A549 (cell line): ENCODE measurements at regions not wholly inside any gene's neighbourhood (a gene's known extent, or its start where the extent isn't known, plus 50 kb on each side); places are given as distances from the start of the nearest gene placed in this dataset.

ENCODE experiments used
- ATAC-seq, 2 experiments: fragments of 200-7000 bp in 1 of 2; fragments of >200 bp in 1 of 2; cut with Nextera tagmentation in 1 of 2; cut with Tn5 transposase in 1 of 2; 3 replicates each; pipeline versions ENCODE4 v1.8.0 to v1.9.1; 2018 to 2020; ENCODE audit warnings: mild to moderate bottlenecking in 1 of 2, moderate library complexity in 1 of 2
- CTCF ChIA-PET: fragments of 300-600 bp; sonication (Branson Sonifier 250); formaldehyde crosslinking; extraction: SDS; loops from one replicate; lab custom pipeline; 2021; ENCODE audit warnings: antibody characterized with exemption, inconsistent platforms; lab: Yijun Ruan, JAX
- POLR2A ChIA-PET: fragments of 350-600 bp; formaldehyde crosslinking; extraction: SDS; loops from one replicate; lab custom pipeline; 2021; ENCODE audit warnings: antibody characterized with exemption, inconsistent platforms; lab: Yijun Ruan, JAX
- DNase-seq, 2 experiments: peaks; one replicate each; pipeline versions ENCODE4 v3.0.0 to v3.0.0-alpha.2; 2011 to 2016; ENCODE audit warnings: low read depth in 1 of 2, low spot score in 1 of 2
- FAIRE-seq: peaks from 2 replicates; lab custom pipeline; 2011; peaks lifted over from hg19 to GRCh38; lab: Jason Lieb, UNC
- H3K27ac ChIP-seq, 2 experiments: fragments of >200 bp; sonication (Bioruptor Twin); formaldehyde crosslinking; 3 replicates each; pipeline ENCODE4 v1.5.1; 2016 to 2017
- H3K4me1 ChIP-seq: fragments of >200 bp; sonication (Bioruptor Twin); formaldehyde crosslinking; 3 replicates; pipeline ENCODE4 v1.6.1; 2016
- H3K4me2 ChIP-seq: fragments of >200 bp; sonication (Bioruptor Twin); formaldehyde crosslinking; 3 replicates; pipeline ENCODE4 v1.6.1; 2016
- H3K4me3 ChIP-seq: fragments of >200 bp; sonication (Bioruptor Twin); formaldehyde crosslinking; 3 replicates; pipeline ENCODE4 v1.5.1; 2016
- H3K9me3 ChIP-seq: fragments of >200 bp; sonication (Bioruptor Twin); formaldehyde crosslinking; 3 replicates; pipeline ENCODE4 v1.6.1; 2016
- BHLHE40 ChIP-seq: IDR thresholded peaks from 2 replicates; pipeline ENCODE4 v1.6.1; 2012; ENCODE audit warnings: low read depth, low read length, inconsistent platforms
- CBX2 ChIP-seq: fragments of 200-600 bp; sonication (generic); IDR thresholded peaks from 2 replicates; pipeline ENCODE4 v1.6.1; 2016; ENCODE audit warnings: low read depth, mild to moderate bottlenecking, borderline replicate concordance
- CEBPB ChIP-seq, 2 experiments: fragments of >200 bp in 1 of 2; sonication (Bioruptor Twin) in 1 of 2; formaldehyde crosslinking in 1 of 2; IDR thresholded peaks; 2 replicates each; pipeline ENCODE4 v1.6.1; 2012 to 2016
- CHD4 ChIP-seq: fragments of 200-600 bp; sonication (generic); IDR thresholded peaks from 2 replicates; pipeline ENCODE4 v1.6.1; 2016; ENCODE audit warnings: antibody characterized with exemption, mild to moderate bottlenecking, borderline replicate concordance
- CTCF ChIP-seq: fragments of >200 bp; sonication (Bioruptor Twin); formaldehyde crosslinking; IDR thresholded peaks from 3 replicates; pipeline ENCODE4 v1.5.1; 2016
- EP300 ChIP-seq, 2 experiments: fragments of >200 bp; sonication (Bioruptor Twin); formaldehyde crosslinking; IDR thresholded peaks; 2 replicates in 1 of 2; 3 replicates in 1 of 2; pipeline ENCODE4 v1.6.1; 2016 to 2017
- FOSB ChIP-seq: fragments of 250-450 bp; sonication (Bioruptor Pico); IDR thresholded peaks from 2 replicates; pipeline ENCODE4 v1.5.0; 2020; ENCODE audit warnings: mild to moderate bottlenecking, moderate library complexity
- GATA3 ChIP-seq: IDR thresholded peaks from 2 replicates; pipeline ENCODE4 v1.6.1; 2012; ENCODE audit warnings: borderline replicate concordance
- HOXA7 ChIP-seq: fragments of 250-450 bp; sonication (Bioruptor Pico); IDR thresholded peaks from 2 replicates; pipeline ENCODE4 v1.5.0; 2020; ENCODE audit warnings: mild to moderate bottlenecking, moderate library complexity
- HOXB5 ChIP-seq: fragments of 250-450 bp; sonication (Bioruptor Pico); IDR thresholded peaks from 2 replicates; pipeline ENCODE4 v1.5.0; 2020; ENCODE audit warnings: mild to moderate bottlenecking, moderate library complexity
- JUNB ChIP-seq: fragments of >200 bp; sonication (Bioruptor Twin); formaldehyde crosslinking; IDR thresholded peaks from 2 replicates; pipeline ENCODE4 v1.6.1; 2016
- MYC ChIP-seq: IDR thresholded peaks from 2 replicates; pipeline ENCODE4 v1.6.1; 2012; ENCODE audit warnings: mild to moderate bottlenecking, inconsistent platforms, low read length, improper control_type of control experiment, borderline replicate concordance
- NPAS2 ChIP-seq: fragments of 250-450 bp; sonication (Bioruptor Pico); IDR thresholded peaks from 2 replicates; pipeline ENCODE4 v1.8.0; 2022; ENCODE audit warnings: mild to moderate bottlenecking, moderate library complexity, borderline replicate concordance
- NR3C1 ChIP-seq: fragments of >200 bp; sonication (Bioruptor Twin); formaldehyde crosslinking; IDR thresholded peaks from 3 replicates; pipeline ENCODE4 v1.6.1; 2017
- PHF8 ChIP-seq: fragments of 200-600 bp; sonication (generic); IDR thresholded peaks from 2 replicates; pipeline ENCODE4 v1.6.1; 2016; ENCODE audit warnings: low read depth, mild to moderate bottlenecking, antibody characterized with exemption, moderate library complexity, borderline replicate concordance
- POLR2A ChIP-seq: IDR thresholded peaks from 2 replicates; pipeline ENCODE4 v1.6.1; 2012; ENCODE audit warnings: mild to moderate bottlenecking, low read length
- RARB ChIP-seq: fragments of 250-450 bp; sonication (Bioruptor Pico); IDR thresholded peaks from 2 replicates; pipeline ENCODE4 v1.8.0; 2021; ENCODE audit warnings: mild to moderate bottlenecking, moderate library complexity
- RCOR1 ChIP-seq: fragments of 150-350 bp; IDR thresholded peaks from 2 replicates; pipeline ENCODE4 v1.6.1; 2014; ENCODE audit warnings: antibody characterized with exemption, low read length, low read depth
- TFCP2L1 ChIP-seq: fragments of 250-450 bp; sonication (Bioruptor Pico); IDR thresholded peaks from 2 replicates; pipeline ENCODE4 v1.5.0; 2021; ENCODE audit warnings: mild to moderate bottlenecking
- ZC3H11A ChIP-seq: fragments of 450-650 bp; IDR thresholded peaks from 2 replicates; pipeline ENCODE4 v1.6.1; 2014; ENCODE audit warnings: antibody characterized with exemption, mild to moderate bottlenecking
- ZNF302 ChIP-seq: fragments of 250-450 bp; sonication (Bioruptor Pico); IDR thresholded peaks from 2 replicates; pipeline ENCODE4 v1.9.0; 2021; ENCODE audit warnings: inconsistent platforms, mild to moderate bottlenecking, moderate library complexity
- WGBS: methylation state at CpG from one replicate; pipeline ENCODE4 v1.1.6; 2017; ENCODE audit errors: missing lambda C conversion rate; 5-methylcytosine and 5-hydroxymethylcytosine counted together
- TF ChIP-seq, protein P1 (sequence below): fragments of >200 bp; sonication (Bioruptor Twin); formaldehyde crosslinking; IDR thresholded peaks from 2 replicates; pipeline ENCODE4 v1.6.1; 2016
- TF ChIP-seq, protein P2 (sequence below): fragments of 200-600 bp; sonication (generic); IDR thresholded peaks from 2 replicates; pipeline ENCODE4 v1.6.1; 2016; ENCODE audit warnings: antibody characterized with exemption, mild to moderate bottlenecking, moderate library complexity
- TF ChIP-seq, protein P3 (sequence below): fragments of 450-650 bp; IDR thresholded peaks from 2 replicates; pipeline ENCODE4 v1.6.1; 2014; ENCODE audit warnings: antibody characterized with exemption

GRCh38 chr7:32194537-32194936 is 124.3 kb upstream of the PDE1C start:
- DNase-seq: no peak
- CTCF ChIA-PET: no interaction called here
- POLR2A ChIA-PET: no interaction called here
- H3K9me3 ChIP-seq: peaks cover 10% of the 10 kb centered on the region; the same call in 2 of the 3 replicates
- ATAC-seq: no peak
- H3K4me3 ChIP-seq: no peak overlapping the region
- H3K4me2 ChIP-seq: no peak overlapping the region
- no peak overlapping the region for H3K27ac ChIP-seq
- no peak for TF ChIP-seq ZNF302
- no peak for TF ChIP-seq CBX2
- no peak for TF ChIP-seq CTCF
- no peak for TF ChIP-seq RARB
- H3K4me1 ChIP-seq: no peaks in the 10 kb centered on the region
- no peak for FAIRE-seq

DNA sequence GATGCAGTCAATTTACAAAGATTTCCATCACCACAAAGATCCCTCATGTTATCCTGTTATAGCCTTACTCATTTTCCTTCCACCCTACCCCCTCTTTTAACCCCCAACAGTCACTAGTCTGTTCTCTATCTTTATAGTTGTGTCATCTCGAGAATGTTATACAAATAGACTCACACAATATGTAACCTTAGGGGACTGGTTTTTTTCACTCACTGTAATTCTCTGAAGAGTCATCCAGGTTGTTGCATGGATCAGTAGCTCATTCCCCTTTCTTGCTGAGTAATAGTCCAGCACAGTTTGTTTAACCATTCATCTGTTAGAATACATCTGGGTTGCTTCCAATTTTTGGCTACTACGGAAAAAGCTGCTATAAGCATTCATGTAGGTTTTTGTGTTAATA is 121.1 kb upstream of the PDE1C start:
- TF ChIP-seq CEBPB (IDR thresholded peaks at IDR 0.05): no peak
- TF ChIP-seq POLR2A: no peak
- TF ChIP-seq EP300 (IDR thresholded peaks at IDR 0.05): no peak
- TF ChIP-seq CTCF: no peak
- TF ChIP-seq PHF8: no peak
- no peak for TF ChIP-seq MYC
- TF ChIP-seq TFCP2L1 (CRISPR knock-in tag): no peak
- TF ChIP-seq FOSB (CRISPR knock-in tag): no peak
- TF ChIP-seq GATA3: no peak
- TF ChIP-seq BHLHE40: no peak
- no peak for TF ChIP-seq ZC3H11A
- no peak for TF ChIP-seq HOXB5
- TF ChIP-seq NPAS2 (CRISPR knock-in tag): no peak
- TF ChIP-seq, protein P1, sequence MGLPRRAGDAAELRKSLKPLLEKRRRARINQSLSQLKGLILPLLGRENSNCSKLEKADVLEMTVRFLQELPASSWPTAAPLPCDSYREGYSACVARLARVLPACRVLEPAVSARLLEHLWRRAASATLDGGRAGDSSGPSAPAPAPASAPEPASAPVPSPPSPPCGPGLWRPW: no peak
- no peak for TF ChIP-seq CBX2
- no peak for TF ChIP-seq JUNB
- DNase-seq (no peak), ATAC-seq (no peak), FAIRE-seq (no peak)
- H3K4me3 ChIP-seq: no peak overlapping the region
- H3K9me3 ChIP-seq: peaks cover 10% of the 10 kb centered on the region; the same call in 2 of the 3 replicates
- no peaks in the 10 kb centered on the region for H3K4me1 ChIP-seq
- H3K27ac ChIP-seq: no peak overlapping the region
- 58% methylated on average over 2 of the region's 2 CpGs for WGBS
- no peak overlapping the region for H3K4me2 ChIP-seq
- ChIA-PET POLR2A (no interaction called here), CTCF (no interaction called here)

DNA sequence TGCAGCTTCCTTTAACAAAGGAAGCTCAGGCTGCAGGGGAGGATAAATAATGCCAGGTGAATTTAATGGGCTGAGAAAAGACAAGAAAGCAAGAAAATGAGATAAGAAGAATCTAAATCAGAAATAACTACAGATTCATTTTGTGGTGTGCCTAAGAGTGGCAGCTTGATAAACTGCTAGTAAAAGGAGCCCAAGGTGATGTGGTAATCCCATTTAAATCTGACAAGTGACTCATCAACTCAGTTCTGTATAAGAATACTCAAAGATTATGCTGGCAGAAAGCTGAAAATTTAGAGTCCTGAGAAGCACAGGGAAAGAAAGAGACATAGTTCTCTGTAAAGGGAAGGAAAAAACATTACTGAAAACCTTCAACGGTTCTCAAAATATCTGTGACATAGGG is 109.4 kb upstream of the PDE1C start:
- H3K4me3 ChIP-seq: no peak overlapping the region
- ATAC-seq: no peak
- ChIA-PET CTCF (interaction anchor here (1.4 to 3.2 kb wide), 2 partner anchors 25 to 436 kb away, joined by 4 to 12 read pairs; no protein-coding TSS in a partner anchor), POLR2A (interaction anchor here (0.6 kb wide), 1 partner anchor 33 kb away, joined by 3 read pairs; no protein-coding TSS in a partner anchor)
- H3K4me2 ChIP-seq: no peak overlapping the region
- FAIRE-seq: no peak
- no peaks in the 10 kb centered on the region for H3K4me1 ChIP-seq
- H3K9me3 ChIP-seq: no peaks in the 10 kb centered on the region
- 43% methylated on average over 1 of the region's 1 CpG for WGBS
- H3K27ac ChIP-seq: no peak overlapping the region
- DNase-seq: no peak
- TF ChIP-seq, protein P1: no peak
- TF ChIP-seq CHD4: no peak
- TF ChIP-seq RCOR1: no peak
- TF ChIP-seq NR3C1: no peak
- TF ChIP-seq NPAS2 (CRISPR knock-in tag): no peak
- TF ChIP-seq HOXA7 (CRISPR knock-in tag): no peak
- no peak for TF ChIP-seq ZNF302
- TF ChIP-seq, protein P2, sequence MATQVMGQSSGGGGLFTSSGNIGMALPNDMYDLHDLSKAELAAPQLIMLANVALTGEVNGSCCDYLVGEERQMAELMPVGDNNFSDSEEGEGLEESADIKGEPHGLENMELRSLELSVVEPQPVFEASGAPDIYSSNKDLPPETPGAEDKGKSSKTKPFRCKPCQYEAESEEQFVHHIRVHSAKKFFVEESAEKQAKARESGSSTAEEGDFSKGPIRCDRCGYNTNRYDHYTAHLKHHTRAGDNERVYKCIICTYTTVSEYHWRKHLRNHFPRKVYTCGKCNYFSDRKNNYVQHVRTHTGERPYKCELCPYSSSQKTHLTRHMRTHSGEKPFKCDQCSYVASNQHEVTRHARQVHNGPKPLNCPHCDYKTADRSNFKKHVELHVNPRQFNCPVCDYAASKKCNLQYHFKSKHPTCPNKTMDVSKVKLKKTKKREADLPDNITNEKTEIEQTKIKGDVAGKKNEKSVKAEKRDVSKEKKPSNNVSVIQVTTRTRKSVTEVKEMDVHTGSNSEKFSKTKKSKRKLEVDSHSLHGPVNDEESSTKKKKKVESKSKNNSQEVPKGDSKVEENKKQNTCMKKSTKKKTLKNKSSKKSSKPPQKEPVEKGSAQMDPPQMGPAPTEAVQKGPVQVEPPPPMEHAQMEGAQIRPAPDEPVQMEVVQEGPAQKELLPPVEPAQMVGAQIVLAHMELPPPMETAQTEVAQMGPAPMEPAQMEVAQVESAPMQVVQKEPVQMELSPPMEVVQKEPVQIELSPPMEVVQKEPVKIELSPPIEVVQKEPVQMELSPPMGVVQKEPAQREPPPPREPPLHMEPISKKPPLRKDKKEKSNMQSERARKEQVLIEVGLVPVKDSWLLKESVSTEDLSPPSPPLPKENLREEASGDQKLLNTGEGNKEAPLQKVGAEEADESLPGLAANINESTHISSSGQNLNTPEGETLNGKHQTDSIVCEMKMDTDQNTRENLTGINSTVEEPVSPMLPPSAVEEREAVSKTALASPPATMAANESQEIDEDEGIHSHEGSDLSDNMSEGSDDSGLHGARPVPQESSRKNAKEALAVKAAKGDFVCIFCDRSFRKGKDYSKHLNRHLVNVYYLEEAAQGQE: no peak
- TF ChIP-seq, protein P3, sequence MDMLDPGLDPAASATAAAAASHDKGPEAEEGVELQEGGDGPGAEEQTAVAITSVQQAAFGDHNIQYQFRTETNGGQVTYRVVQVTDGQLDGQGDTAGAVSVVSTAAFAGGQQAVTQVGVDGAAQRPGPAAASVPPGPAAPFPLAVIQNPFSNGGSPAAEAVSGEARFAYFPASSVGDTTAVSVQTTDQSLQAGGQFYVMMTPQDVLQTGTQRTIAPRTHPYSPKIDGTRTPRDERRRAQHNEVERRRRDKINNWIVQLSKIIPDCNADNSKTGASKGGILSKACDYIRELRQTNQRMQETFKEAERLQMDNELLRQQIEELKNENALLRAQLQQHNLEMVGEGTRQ: no peak
- no peak for TF ChIP-seq CBX2
- no peak for TF ChIP-seq CTCF
